Islet precursor cell (in vitro differentiated cells): ENCODE measurements at regions not wholly inside any gene's neighbourhood (a gene's known extent, or its start where the extent isn't known, plus 50 kb on each side); places are given as distances from the start of the nearest gene placed in this dataset.

Source experiments
- DNase-seq: peaks from one replicate; pipeline ENCODE4 v3.0.0-alpha.2; 2018

DNA sequence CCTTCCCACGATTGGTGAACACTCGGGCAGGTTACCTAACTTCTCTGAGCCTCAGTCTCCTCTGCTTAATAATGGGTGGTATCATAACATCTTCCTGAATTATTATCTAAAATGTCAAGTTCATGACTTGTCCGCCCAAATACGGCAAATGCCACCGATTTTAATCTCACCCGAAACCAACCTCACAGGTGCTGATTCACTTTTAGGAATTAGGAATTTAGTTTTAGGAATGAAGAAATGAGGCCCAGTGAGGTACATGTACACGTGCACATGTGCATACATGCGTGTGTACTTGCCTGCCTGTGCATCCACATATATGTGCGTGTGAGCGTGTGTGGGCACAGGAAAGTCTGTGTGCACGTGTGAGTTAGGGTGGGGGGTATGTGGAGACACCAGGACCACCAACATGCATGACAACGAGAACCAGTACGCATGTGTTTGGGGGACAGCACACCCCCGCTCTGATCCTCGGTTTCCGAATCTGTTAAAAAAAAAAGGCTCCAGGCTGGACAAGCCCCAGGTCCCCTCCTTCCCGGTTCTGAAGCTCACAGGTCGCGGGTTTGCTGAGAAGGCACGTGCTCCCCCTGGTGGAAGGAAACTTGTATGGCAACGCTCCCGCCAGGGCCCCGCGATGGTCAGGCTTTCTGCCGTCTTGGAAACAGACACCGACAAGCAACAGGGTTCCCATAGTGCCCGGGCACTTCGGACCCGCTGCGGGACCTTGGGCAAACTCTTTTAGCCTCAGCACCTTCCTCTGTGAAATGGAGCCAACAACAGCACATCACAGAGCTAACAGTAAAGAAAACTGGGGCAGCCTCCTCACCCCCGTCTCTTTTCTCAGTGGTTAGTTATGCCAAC lies 219.2 kb downstream of the RBFOX3 start:
- peak; percentile 93 for DNase-seq

DNA sequence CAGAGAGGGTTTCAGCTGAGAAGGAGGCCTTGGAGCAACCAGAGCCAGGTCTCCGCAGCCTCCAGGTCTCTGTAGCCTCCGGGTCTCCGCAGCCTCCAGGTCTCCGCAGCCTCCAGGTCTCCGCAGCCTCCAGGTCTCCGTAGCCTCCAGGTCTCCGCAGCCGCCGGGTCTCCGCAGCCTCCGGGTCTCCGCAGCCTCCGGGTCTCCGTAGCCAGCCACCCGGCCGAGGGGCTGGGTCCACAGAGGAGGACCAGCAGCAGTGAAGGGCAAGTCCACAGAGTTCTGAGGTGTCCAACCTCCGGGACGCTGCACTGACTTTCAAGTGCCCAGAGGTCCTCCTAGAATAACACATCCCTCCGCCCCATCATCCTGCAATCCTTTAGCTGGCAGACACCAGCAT lies 221.0 kb downstream of the RBFOX3 start:
- no peak for DNase-seq

DNA sequence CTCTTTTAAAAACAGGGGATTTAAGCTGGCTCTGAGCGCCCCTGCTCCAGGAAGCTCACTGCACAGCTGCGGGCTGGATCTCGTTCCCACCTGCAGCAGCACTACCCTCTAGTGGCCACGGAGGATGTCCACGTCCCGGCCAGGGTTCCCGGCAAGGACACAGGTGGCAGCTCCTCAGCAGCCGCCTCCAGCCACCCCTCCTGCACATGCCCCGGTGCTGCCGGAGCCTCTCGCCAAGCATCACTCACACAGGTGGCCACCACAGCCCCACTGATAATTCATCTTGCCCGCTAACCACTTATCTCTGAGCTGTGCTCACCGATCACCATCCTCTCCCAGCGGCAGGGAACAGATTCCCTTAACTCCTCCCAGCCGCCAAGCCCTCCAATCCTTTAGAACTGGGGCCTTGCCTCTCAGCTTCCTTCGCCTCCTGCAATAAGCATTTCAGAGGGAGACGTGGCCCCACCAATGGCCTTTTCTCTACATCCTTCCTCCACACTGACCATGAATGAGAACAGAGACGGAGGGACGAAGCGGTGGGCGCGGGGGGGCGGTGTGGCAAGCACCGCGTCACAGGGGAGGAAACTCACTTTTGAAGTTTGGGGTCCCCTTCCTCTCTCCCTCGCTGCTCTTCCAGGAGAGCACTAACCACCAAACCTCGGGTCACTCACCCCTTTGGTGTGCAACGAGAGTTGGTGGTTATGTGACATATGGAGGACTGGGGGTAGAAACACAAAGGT lies 222.1 kb downstream of the RBFOX3 start:
- peak; percentile 92 for DNase-seq

DNA sequence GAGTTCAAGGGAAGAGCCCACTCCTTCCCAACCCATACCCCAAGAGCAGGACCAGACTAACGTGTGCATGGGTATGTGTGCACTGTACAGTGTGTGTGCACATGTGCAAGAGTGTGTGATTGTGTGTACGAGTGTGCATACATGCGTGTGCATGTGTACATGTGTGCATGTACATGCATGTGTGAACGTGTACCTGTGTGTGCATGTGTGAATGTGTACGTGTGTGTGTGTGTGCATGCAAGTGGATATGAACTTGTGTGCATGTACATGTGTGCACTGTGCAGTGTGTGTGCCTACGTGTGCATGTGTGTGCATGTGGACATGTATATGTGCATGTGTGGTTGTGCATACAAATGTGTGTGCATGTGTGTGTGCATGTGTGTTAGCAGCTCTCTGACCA lies 223.1 kb downstream of the RBFOX3 start:
- DNase-seq: no peak

DNA sequence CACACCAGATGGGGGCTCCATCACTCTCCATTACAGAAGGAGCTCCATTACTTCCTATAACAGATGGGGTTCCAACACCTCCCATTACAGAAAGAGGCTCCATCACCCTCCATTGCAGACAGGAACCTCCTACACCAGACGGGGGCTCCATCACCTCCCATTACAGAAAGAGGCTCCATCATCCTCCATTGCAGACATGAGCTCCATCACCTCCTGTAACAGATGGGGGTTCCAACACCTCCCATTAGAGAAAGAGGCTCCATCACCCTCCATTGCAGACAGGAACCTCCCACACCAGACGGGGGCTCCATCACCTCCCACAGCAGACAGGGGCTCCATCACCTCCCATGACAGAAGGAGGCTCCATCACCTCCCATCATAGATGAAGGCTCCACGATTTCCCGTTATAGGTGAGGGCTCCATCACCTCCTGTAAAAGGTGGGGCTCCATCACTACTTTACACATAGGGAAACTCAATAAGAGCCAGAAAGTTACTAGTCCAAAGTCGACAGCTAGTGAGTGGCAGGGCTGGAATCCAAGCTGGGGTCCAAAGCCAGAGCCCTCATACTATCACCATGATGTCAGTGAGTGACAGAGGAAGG lies 224.8 kb downstream of the RBFOX3 start:
- DNase-seq: no peak

DNA sequence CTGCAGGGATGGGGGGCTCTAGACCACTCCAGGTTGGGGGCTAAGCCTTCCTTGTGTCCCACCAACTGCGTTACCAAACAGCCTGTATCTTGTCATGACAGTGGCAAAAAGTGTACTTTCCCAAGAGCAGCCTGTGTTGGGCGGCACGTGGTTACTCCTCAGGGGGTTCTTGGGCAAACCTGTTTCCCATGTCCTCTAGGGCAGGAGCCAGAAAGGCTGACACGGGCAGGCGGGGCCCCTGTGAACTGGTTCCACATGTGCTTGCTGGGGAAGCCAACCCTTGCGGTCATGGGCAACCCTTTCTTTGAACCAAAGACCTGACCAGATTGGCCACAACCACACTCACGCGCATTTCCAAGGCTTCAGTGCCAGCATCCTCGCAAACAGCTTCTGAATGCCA lies 228.5 kb downstream of the RBFOX3 start:
- DNase-seq: no peak

DNA sequence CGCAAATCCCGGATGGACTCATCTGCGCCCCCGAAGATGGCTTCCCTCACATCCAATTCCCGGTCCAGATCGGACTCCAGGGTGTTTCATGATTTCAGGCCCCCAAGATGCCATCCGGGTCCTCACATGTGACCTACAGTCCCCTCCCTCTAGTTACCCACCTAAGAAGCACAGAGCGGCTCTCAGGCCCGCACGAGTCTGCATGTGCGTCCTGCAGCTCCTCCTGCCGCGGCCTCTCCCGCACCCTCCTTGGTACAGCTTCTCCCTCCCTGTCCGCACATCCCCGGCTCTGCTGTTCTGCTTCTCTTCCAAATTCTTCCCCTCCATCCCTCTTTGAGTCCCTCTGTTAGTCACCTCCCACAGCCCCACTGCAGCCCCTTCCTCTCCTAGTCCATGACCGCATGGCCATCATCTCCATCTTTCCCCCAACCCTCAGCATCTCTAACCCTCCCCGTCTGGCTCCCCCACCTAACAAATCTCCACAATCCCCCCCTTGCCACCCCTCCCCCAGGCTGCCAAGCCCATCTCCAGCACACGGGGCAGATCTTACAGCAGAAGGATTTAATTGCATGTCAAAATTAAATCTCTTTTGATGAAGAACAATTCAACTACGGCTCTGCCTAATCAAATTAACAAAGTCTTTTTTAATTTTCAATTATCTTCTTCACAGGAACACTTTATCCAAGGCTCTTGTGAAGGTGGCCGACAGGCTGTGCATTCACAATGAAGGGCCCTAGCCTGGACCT lies 231.0 kb downstream of the RBFOX3 start:
- DNase-seq: no peak

DNA sequence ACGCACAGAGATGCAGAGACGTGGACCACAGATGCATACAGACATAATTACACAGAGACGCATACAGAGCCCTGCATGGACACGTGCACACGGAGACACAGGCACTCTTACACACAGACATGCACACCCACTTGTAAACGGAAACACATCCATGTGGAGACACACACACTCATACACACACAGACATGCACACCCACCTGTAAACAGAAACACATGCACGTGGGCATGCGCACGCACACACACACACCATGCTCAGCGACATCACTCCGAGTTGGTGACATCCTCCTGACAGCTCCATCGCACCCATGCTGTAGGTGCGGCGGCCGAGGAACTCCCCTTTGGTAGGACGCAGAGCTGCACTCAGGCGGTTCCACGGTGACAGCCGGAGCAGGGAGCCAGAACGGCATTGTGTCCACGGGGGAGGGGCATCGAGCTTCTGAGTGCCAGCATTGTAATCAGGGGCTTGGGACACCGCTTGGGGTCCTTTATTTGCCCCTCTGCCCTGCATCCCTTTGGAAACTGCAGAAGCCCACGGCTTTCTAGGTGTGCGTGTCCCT lies 233.5 kb downstream of the RBFOX3 start:
- DNase-seq: no peak

DNA sequence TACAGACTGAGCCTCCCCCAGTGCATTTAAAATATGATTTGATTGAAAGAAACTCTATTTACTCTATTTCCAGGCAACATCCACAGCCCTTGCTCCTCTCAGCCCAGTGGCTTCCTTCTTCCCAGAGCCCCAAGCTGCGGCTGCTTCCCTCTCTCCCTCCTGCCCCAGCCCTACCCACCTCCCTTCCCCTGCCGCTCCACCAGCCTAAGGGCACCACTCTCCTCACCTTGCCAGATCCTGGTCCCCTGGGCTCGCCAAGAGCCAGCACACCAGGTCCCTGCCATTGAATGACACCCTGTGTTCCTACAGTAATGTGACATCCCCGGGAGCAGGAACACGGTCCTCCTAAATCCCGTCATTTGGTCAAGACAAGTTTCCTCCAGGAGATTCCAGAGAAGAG lies 236.0 kb downstream of the RBFOX3 start:
- DNase-seq: no peak

DNA sequence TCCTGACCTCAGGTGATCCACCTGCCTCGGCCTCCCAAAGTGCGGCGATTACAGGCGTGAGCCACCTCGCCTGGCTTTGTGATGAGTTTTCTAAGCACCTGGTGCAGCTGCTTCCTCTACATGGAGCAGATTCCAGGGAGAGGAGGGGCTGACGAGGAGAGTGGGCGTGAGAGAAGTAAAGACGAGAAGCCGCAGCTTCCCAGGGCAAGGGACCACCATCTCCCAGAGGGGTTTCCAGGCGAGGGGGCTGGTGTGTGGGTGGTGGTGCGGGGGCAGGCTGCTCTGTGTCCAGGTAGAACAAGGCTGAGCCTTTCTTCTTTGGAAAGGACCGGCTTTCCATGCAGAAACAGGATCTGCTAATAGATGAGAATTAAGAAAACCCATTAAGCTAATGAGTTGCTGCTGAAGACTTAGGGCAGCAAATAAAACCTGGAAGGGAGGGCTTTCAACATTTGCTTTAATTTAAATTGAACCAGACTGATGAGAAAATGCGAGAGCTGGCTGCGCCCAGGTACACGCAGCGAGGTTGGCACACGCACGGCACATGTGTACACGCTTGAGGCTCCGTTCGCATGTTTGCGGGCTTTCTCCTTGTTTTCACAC lies 236.7 kb downstream of the RBFOX3 start:
- no peak for DNase-seq

DNA sequence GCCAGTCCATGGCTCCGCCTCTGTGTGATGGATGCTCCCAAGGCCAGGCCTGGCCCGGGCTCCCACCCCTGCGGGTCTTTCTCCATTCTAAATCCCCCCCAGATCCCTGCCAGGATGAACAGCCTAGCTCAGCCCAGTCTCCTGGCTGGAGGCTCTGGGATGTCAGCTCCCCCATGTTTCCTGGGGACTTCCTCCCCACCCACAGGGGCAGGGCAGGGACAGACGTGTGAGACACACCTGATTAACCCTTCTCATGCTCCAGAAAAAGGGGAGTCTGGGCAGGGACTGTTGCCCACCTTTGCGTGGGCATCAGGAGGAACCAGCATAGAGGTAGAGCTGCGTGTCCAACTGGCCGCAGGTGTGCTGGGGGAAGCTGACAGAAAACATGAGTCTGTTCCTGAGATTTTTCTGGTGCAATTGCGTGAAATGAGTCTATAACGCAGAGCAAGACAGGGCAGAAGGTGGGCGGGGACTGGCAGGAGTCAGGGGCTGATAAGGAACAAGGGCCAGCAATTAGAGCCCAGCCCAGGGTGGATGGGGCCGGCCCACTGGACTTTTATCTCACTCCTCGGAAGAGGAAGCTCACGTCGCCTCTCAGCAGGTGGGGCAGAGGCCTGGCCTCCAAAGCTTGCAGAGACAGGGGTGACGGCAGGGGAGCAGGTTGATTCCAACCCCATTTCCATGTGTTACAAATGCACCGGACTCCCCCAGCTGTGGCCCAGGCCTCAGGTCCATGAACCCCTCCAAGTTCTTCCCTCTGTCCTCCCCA lies 238.2 kb downstream of the RBFOX3 start:
- DNase-seq: no peak

DNA sequence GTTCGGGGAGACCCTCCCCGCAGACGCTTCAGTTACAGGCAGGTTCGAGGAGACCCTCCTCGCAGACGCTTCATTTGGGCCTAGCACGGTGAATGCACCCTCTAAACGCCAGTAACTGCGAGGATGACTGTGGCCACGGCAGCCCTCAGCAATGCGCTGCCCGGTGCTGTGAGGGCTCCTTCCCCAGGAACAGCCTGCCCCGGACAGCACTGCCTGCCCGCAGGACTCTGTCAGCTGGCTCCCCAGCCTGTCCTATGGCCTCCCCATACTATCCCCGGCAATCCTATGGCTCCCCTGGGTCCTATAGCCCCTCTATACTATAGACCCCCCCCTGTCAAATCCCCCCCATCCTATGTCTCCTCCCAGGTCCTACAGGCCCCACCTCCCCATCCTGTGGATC lies 238.9 kb downstream of the RBFOX3 start:
- no peak for DNase-seq

DNA sequence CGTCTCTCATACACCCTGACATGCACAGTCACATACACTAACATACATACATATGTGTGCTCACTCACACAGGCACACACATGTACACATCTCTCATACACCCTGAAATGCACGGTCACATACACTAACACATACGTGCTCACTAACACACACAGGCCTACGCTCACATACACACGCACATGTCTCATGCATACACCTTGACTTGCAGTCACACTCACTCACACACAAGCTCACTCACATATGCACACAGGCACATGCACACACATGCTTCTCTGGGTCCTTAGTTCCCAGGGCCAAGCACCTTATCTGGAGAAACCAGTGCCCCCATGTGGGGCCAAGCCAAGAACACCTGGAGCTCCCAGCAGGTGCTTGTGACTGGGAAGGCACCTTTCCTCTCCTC lies 240.3 kb downstream of the RBFOX3 start:
- no peak for DNase-seq

DNA sequence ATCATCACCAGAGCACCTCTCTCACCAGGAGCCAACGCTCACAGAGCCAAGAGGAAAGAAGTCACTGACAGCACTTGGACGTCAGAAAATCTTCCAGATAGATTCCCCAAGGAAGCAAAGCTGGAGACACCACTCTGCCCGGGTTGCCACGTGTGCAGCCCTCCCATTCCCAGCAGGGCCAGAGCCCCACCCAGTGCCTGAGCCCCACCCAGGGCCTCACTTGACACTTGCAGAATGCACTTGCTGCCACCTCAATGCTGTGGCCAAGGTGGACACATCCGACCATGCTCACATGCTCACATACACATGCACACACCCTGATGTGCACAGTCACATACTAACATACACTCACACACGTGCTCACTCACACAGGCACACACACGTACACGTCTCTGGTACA lies 240.7 kb downstream of the RBFOX3 start:
- no peak for DNase-seq

DNA sequence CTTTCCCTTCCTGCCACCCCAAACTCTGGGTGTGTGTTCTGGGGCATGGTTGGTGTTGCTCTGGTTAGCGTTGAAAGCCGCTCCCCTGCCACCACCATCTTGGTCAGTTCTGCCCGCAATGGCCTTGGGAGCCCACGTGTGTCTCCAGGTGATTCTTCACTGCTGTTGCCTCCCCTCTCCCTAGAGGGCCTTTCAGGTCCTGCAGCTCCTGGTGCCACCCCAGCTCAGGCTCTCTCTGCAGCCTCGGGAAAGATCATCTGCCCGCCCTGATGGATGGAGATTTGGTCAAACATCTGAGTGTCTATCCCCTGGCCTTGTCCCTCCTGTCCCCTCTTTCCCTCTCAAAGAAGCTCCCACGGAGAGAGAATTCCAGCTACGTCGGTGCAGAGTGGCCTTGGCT lies 241.3 kb downstream of the RBFOX3 start:
- DNase-seq: no peak

DNA sequence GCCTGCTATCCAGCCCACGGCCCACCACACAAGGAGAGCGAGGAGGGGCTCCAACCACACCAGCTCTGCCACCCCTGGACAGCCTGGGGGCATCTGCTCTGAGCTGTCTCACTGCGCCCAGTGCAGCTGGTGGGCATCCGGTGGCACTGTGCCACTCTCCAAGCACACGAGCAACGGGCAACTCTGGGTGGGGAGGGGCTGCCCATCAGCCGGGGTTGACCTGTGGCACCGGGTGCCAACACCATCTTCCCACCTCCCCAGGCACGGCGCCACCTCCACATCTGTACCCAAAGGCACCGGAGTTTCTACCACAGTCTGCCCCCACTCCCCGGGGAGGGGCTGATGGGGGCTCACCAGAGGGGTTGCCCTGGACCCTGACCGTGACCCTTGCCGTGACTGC lies 241.8 kb downstream of the RBFOX3 start:
- DNase-seq: no peak

DNA sequence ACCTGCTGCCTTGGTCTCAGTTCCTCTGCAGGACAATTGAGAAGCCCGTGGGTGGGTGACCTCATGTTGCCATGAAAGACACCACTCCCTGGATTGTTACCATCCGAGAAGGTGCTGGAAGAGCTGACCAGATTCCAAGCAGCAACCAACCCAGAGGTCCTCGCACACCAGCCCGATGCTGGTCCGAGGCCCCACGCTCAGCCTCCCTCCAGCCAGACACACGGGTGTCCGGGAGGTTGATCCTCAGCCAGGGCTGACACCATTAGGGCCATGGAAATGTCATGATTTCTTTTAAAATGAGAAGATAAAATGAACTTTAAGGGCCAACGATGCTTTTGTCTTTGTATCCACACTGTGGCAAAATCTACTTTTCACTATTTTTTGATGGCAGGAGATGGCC lies 242.3 kb downstream of the RBFOX3 start:
- no peak for DNase-seq

DNA sequence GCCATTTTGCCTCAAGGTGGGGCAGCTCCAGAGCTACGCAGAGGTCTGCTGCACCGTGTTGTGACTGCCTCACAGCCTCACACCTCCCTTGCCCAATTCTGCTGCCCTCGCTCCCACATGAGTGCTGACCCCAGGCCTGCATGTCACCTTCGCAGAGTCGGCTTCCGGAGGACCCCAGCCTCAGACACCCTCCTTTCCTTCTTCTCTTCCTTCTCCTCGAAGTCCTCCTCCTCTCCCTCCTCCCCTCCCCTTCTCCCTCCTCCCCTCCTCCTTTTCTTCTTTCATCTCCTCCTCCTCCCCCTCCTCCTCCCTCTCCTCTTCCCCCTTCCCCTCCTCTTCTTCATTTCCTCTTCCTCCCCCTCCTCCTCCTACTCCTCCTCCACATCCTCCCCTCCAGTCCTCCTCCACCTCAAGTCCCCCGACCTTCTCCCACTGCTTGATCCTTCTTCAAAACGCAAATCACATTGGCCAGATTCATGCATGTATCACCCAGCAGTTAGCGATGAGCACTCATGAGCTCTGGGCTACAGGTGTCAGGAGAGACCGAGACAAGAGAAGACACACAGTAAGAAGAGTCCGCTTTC lies 243.8 kb downstream of the RBFOX3 start:
- DNase-seq: no peak

DNA sequence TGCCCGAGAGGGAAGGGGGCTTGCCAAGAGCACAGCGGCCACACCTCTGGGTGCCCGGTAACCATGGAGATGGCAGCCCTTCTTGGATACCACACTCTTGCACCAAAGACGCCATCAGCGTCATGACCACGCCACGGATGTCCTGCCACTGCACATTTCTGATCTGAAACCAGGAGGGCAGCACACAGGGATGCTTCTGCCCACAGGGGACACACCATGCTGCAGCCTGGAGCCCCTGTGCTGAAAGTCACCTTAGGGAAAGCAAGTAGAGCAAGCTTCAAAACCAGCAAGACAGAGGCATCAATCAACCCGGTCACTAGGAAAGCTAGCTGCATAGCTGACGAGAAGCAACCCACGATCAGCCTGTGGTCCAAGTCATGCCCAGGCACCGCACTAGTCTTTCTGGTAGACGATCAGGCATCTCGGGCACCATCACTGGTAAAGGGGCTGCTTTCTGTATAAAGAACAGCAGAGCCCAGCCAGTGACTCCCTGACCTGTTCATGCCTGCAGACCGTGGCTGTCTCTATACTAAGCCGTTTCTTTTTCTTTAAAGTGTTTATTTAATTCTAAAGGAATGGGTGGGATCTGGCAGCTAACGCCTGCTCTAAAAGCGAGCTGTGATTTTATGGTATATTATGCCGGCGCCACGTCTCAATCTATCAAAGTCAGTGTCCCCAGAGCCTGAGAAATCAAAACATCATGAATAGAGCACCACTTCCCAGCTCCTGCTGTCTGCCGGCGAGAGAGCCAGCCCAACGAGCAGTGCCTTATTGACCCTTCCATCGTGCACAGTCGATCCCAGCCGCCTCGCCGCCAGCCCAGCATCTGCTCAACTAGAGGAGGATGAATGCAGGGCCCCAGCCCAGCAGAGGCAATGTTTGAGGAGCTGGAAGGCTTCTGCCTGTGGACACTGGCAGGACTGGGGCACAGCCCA lies 244.7 kb downstream of the RBFOX3 start:
- DNase-seq: no peak

DNA sequence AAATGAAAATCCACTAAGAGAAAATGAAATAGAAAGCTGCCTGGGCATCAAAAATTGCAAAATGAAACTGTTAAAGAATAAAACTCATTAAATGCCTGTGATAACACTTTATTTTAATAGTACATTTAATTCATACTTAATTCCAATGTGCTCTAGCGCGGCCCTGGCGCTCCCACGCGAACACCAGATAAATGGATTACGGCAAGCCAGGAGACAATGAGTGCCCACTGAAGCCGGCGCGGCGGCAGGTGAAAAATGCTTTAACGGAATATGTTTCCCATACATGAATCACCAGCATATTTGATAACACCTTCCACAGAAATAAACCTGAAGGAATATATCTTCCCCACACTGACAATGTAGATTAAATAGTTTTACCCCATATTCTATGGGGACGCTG lies 245.5 kb downstream of the RBFOX3 start:
- no peak for DNase-seq
